Urinary bladder (tissue), 3 donors: ENCODE measurements at regions not wholly inside any gene's neighbourhood (a gene's known extent, or its start where the extent isn't known, plus 50 kb on each side); places are given as distances from the start of the nearest gene placed in this dataset.

Experiments used
- DNase-seq: peaks from one replicate; pipeline ENCODE4 v3.0.0-alpha.2; 2015; ENCODE audit errors: extremely low spot score
- H3K27ac ChIP-seq: one replicate; pipeline ENCODE4 v1.5.1; 2013; ENCODE audit warnings: low read depth, mild to moderate bottlenecking, moderate library complexity
- H3K36me3 ChIP-seq: one replicate; pipeline ENCODE4 v1.6.1; 2013; ENCODE audit warnings: mild to moderate bottlenecking, moderate library complexity; ENCODE audit not compliant: insufficient read depth
- H3K4me1 ChIP-seq: one replicate; pipeline ENCODE4 v1.6.1; 2013; ENCODE audit warnings: mild to moderate bottlenecking, moderate library complexity; ENCODE audit not compliant: insufficient read depth
- H3K4me3 ChIP-seq: one replicate; pipeline ENCODE4 v1.5.1; 2013; ENCODE audit warnings: low read depth, low read length
- WGBS: extraction: QIAGEN DNeasy Blood & Tissue Kit; methylation state at CpG from one replicate; pipeline ENCODE4 v1.1.7; 2013; 5-methylcytosine and 5-hydroxymethylcytosine counted together
- donor health status: healthy with polysubstance abuse.
- donor health status: healthy.

DNA sequence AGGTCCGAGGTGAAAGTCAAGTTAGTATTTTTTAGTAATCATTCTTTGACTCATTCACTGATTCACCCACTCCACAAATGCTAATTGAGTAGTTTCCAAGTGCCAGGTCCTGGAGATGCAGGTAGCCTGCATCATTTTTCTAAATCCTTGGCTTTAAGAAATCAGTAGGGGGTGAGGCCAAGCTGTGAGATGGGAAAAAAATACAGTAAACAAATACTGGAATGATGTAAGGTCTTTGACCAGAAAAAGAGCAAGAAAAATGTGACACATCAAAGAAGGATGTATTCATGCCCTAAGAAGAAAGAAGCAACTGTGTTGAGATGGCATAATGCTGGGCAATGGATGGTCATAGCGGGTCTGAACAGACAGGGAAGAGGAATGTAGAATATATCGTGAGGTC lies 1386.6 kb downstream of the PCDH7 start:
- H3K27ac ChIP-seq: no peak overlapping the region
- no peak overlapping the region for H3K4me3 ChIP-seq
- no peaks in the 10 kb centered on the region for H3K36me3 ChIP-seq
- DNase-seq: no peak
- H3K4me1 ChIP-seq: no peaks in the 10 kb centered on the region
- WGBS: 93% methylated on average over 3 of the region's 3 CpGs

DNA sequence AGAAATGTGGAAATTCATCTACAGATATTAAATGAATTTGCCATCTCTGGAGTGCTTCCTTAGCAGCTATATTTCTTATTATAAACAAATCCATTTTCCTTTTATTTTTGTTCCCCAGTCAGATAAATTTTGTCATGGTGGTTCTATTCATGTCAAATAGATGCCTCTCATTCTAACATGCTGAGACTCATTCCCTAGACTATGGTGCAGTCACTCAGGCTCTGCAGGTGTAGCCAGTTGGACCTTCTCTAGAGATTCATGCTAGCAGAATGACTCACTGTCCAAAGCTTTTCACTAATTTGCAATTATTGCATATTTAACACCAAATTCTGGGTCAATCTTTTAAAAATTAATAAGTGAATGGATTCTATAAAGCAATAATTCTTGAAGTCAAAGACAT lies 1392.7 kb downstream of the PCDH7 start:
- H3K27ac ChIP-seq: no peak overlapping the region
- no peaks in the 10 kb centered on the region for H3K36me3 ChIP-seq
- H3K4me1 ChIP-seq: no peaks in the 10 kb centered on the region
- no peak overlapping the region for H3K4me3 ChIP-seq
- no peak for DNase-seq

DNA sequence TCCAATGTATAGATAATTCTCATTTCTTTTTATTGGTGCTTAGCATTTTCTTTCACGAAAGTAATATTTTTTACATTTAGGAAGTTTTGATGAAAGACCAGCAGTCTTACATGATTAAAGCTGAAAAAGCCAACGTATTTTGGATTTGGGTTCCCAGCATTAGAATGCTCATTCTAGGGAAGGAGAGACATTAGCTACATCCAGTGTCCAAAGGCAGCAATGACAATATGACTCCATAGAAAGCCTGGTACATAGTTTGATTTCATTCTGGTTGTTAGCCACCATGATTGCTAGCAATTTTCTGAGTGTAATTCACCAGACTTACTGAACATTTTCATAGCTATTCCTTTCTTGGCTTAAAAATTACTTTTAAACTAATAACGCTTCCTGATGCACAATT lies 1397.5 kb downstream of the PCDH7 start:
- no peak overlapping the region for H3K4me3 ChIP-seq
- DNase-seq: no peak
- no peak overlapping the region for H3K27ac ChIP-seq
- WGBS: 79% methylated on average over 3 of the region's 3 CpGs
- no peaks in the 10 kb centered on the region for H3K4me1 ChIP-seq
- H3K36me3 ChIP-seq: no peaks in the 10 kb centered on the region

DNA sequence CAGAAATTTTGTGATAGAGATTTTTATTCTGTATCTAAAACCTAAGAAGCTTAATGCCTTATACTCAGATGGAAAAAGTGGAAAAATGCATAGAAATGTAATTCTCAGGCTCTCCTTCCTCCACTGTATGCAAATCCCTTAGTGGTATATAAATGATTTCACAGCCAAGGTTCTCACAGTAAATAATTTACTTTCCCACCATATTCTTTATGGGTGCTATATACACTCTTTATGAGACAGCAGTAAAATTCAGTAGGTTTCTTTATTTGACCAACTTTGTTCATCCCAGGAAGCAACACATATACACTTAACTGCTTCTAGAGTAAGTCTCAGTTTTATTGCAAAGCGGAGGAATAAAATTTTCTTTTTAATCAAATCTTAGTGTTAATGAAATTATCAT lies 1399.7 kb downstream of the PCDH7 start:
- WGBS: 97% methylated on average over 1 of the region's 1 CpG
- H3K27ac ChIP-seq: no peak overlapping the region
- no peak for DNase-seq
- no peak overlapping the region for H3K4me3 ChIP-seq
- no peaks in the 10 kb centered on the region for H3K36me3 ChIP-seq
- no peaks in the 10 kb centered on the region for H3K4me1 ChIP-seq

DNA sequence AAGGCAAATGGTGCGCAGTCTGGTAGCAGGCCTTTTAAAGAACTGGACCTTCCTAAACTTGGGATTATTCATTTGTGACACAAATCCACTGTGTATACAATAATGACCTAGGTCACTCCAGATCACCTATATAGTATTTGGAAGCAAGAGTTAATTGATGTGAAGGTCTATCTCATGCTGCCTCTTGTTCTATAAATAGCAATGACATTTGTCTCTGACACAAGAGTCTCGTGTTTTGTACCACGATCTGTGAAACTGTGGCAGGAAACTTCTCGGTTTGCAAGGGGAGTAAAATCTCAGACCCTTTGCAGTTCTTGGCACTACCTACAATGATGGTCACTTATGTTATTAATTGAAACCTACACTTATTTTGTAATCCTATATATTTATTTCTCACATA lies 1408.4 kb downstream of the PCDH7 start:
- DNase-seq: no peak
- no peak overlapping the region for H3K4me3 ChIP-seq
- no peaks in the 10 kb centered on the region for H3K36me3 ChIP-seq
- WGBS: 85% methylated on average over 4 of the region's 4 CpGs
- H3K4me1 ChIP-seq: no peaks in the 10 kb centered on the region
- no peak overlapping the region for H3K27ac ChIP-seq

DNA sequence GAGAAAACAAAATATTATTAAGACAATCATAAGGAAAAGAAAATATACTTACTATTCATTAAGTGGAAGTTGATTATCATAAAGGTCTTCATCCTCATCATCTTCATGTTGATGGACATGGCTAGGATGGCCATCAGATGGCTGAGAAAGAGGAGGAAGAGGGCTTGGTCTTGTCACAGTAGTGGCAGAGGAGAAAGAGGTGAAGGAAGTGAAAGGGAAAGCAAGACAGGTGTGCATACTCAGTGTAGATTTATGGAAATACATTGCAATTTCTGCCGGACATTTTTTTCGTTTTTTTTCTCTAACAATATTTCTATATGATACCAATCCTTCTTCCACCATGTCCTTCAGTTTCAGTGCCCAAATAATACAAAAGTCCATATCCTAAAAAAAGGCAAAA lies 1409.8 kb downstream of the PCDH7 start:
- Histone ChIP-seq H3K4me3 (no peak overlapping the region), H3K36me3 (no peaks in the 10 kb centered on the region), H3K27ac (no peak overlapping the region), H3K4me1 (no peaks in the 10 kb centered on the region)
- DNase-seq: no peak
- WGBS: 89% methylated on average over 2 of the region's 2 CpGs

DNA sequence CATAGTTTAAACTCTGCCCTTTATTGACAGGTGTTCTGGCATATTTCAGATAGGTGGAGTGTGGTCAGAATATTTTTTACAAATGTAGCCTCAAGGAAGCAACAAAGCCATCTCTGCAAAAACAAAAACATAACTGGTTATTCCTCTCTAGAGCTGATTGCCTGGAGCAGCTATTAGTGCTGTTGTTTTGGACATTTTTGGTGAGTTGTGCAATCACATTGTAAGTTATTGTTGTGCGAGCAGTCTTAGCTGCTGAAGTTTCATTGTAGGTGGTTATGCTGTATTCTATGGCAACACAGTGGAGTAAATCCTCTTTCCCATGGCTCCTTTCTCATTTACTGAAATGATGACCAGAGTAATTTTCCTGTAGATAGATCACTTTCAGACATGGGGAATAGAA lies 1413.0 kb downstream of the PCDH7 start:
- 91% methylated on average over 1 of the region's 1 CpG for WGBS

DNA sequence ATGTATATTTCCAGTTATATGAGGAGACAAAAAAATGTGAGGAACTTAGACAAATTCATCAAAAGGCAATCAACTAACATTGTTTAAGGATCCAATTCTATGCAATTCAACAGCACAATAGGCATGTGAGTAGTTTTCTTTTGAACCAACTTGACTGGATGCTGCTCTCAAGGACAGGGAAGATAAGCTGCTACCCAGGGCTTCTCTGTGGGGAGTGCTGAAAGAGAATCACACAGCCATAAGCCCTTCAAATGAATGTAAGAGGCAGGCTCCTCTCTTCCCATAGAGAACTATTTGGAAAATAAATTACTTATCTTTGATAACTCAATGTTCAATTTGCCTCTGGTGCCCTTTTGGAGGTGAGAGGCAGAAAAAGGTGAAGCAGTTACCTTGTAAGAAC lies 1413.6 kb downstream of the PCDH7 start:
- Histone ChIP-seq H3K36me3 (no peaks in the 10 kb centered on the region), H3K4me3 (no peak overlapping the region), H3K4me1 (no peaks in the 10 kb centered on the region), H3K27ac (no peak overlapping the region)
- no peak for DNase-seq

More for the DNA sequence above, 1413.0 kb downstream of the PCDH7 start:
- Histone ChIP-seq H3K4me3 (no peak overlapping the region), H3K4me1 (no peaks in the 10 kb centered on the region), H3K36me3 (no peaks in the 10 kb centered on the region), H3K27ac (no peak overlapping the region)
- DNase-seq: no peak

DNA sequence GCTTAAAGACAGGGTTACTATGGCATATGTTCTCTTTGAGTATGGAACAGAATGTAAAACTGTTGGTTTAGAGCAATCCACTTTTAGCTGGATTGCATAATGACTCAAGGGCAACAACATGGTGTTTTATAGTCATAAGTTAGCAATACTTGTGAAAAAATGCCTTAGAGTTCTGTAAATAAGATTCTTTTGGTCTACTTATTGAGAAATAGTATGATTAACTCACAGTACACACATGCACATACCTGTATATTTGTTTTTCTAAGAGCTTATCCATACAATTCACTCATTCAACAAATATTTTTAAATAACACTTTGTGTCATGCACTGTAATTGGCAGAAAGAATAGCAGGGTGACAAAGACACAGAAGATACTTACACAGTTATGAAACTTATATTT lies 1415.5 kb downstream of the PCDH7 start:
- no peaks in the 10 kb centered on the region for H3K36me3 ChIP-seq
- H3K4me3 ChIP-seq: no peak overlapping the region
- no peak overlapping the region for H3K27ac ChIP-seq
- no peaks in the 10 kb centered on the region for H3K4me1 ChIP-seq
- no peak for DNase-seq

DNA sequence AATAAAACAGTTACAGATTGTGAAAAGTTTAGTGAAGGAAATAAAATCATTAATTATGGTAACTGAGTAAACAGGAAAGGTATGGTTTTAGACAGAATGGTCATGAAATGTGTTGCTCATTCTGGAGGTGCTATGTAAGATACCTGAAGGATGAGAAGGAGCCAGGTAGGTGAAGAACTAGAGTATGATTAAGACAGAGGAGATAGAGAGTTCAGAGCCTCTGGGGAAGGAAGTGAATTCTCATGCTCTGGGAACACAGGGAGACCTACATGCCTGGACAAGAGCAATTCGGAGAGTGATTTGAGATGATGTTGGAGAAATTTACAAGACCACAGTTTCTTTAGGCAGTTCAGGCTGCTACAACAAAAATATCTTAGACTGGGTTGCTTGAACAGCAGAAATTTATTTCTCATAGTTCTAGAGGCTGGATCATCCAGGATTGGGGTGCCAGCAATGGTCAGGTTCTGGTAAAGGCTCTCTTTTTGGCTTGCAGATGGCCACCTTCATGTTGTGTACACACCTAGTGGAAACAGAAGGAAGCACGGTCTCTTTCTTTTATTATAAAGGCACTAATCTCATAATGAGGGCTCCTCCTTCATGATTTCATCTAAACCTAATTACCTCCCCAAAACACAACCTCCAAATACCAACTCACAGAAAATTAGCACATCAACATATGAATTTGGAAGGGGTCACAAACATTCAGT lies 1416.1 kb downstream of the PCDH7 start:
- H3K4me1 ChIP-seq: no peaks in the 10 kb centered on the region
- 92% methylated on average over 2 of the region's 2 CpGs for WGBS
- H3K4me3 ChIP-seq: no peak overlapping the region
- DNase-seq: no peak
- no peaks in the 10 kb centered on the region for H3K36me3 ChIP-seq
- no peak overlapping the region for H3K27ac ChIP-seq

DNA sequence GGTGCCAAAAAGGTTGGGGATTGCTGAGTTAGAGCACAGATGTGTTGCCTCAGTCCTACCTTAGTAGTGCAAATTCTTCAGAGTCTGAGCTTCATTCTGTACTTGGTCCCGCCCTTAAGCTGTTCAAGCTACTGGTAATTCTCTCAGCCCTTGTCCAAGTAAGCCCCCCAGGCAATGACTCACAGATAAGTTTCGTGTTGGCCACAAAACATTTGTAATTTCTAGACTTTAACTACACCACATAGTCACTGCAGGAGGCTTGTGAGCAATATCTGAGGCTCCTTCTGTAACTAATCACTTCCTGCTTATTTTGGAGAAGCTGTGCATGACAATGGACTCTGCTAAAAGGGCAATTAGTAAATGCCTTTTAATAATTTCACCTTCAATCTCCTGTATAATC lies 1420.5 kb downstream of the PCDH7 start:
- H3K4me1 ChIP-seq: no peaks in the 10 kb centered on the region
- no peak for DNase-seq
- 56% methylated on average over 2 of the region's 2 CpGs for WGBS
- no peak overlapping the region for H3K27ac ChIP-seq
- H3K4me3 ChIP-seq: no peak overlapping the region
- no peaks in the 10 kb centered on the region for H3K36me3 ChIP-seq

DNA sequence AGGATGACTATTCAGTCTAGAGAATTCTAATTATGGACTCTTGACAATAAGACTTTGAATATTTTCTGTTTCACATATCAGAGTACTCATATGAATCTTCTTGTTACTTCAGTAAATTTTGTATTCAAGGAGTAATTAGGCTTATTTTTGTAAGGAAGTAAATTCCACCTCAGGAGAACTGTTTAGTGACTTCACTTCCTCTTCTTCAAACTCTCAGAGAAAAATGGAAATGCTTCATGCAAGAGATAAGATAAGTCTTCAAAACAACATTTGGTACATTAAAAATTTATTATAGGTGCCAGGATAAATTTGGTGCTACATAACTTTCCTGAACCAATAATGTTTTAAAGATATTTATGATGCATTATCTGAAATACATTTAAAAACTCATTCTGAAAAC lies 1421.9 kb downstream of the PCDH7 start:
- Histone ChIP-seq H3K4me3 (no peak overlapping the region), H3K36me3 (no peaks in the 10 kb centered on the region)
- DNase-seq: no peak

DNA sequence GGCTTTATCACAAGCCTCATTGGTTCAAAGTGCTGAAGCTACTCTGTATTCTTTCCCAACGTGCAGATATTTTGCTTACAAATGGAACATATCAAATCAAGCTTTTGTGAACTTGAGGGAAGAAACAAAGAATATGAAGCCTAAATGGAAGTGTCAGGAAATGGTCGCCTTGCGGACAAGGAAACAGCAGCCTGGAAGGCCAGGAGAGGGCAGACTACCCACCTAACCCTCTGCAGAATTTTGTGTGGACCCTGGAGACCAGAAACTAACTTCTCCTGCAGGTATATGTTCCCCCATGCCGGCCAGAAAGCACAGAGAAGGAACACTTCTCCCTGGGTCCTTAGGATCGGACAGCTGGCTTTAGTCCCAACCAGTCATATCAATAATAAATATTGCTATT lies 1425.8 kb downstream of the PCDH7 start:
- no peaks in the 10 kb centered on the region for H3K36me3 ChIP-seq
- H3K4me1 ChIP-seq: no peaks in the 10 kb centered on the region
- no peak overlapping the region for H3K27ac ChIP-seq
- DNase-seq: no peak
- no peak overlapping the region for H3K4me3 ChIP-seq
- WGBS: 90% methylated on average over 5 of the region's 5 CpGs

More for the DNA sequence above, 1421.9 kb downstream of the PCDH7 start:
- H3K4me1 ChIP-seq: no peaks in the 10 kb centered on the region
- H3K27ac ChIP-seq: no peak overlapping the region

DNA sequence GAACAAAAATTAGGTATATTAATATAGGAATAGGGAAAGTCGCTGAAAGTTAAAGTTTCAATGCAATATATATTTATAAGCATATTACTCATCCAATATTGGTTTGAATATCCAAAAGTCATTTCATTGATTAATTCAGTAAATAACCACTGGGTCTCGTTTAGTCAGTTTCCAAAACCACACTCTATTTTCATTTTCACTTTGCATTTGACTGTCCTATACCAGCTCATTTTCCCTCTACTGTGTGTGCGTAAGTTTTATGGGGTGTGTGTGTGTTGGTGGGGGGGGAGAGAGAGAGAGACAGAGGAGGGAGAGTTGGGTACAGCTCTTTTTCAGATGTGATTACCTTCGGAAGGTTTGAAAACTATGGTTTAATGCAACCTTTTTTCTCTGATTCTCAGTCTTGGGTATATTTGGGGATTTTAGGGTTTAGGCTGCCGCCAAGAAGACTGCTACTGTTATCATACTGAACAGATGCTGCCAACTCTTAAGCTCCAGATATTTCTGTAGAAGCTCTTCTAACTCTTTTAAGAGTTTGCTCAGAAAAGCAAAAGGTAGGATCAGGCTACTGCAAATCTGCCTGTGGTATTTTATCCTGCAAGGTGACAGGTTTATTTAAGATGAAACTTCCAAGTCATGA lies 1427.4 kb downstream of the PCDH7 start:
- no peak overlapping the region for H3K4me3 ChIP-seq
- no peak overlapping the region for H3K27ac ChIP-seq
- H3K36me3 ChIP-seq: no peaks in the 10 kb centered on the region
- no peaks in the 10 kb centered on the region for H3K4me1 ChIP-seq
- DNase-seq: no peak
- WGBS: 43% methylated on average over 5 of the region's 5 CpGs
